ENCODE measurements at regions not wholly inside any gene's neighbourhood (a gene's known extent, or its start where the extent isn't known, plus 50 kb on each side); places are given as distances from the start of the nearest gene placed in this dataset.

GRCh38 chrX:113370006-113370405, 529.4 kb upstream of the AMOT start:
- H3K4me3 ChIP-seq (ENCODE audit: low read length) = no peak overlapping the region
- H3K9me3 ChIP-seq (ENCODE audit: low read length) = no peaks in the 10 kb centered on the region
- H3K27me3 ChIP-seq (ENCODE audit: insufficient read depth, low read depth, low read length) = no peaks in the 10 kb centered on the region
- H3K36me3 ChIP-seq (ENCODE audit: insufficient read depth, low read length) = no peaks in the 10 kb centered on the region
- H2AFZ ChIP-seq (ENCODE audit: low read depth, low read length) = no peak overlapping the region
- no peaks in the 10 kb centered on the region for H4K20me1 ChIP-seq (ENCODE audit: insufficient read depth)
- H3K4me2 ChIP-seq (ENCODE audit: low read length) = no peak overlapping the region
- TF ChIP-seq EZH2 (IDR thresholded peaks at IDR 0.05; ENCODE audit: borderline replicate concordance, insufficient read depth, low read length, poor library complexity, severe bottlenecking) (no peak), EP300 (conservative IDR thresholded peaks at IDR 0.05; ENCODE audit: poor library complexity, severe bottlenecking) (no peak), POLR2AphosphoS5 (IDR thresholded peaks at IDR 0.05) (no peak), MXI1 (conservative IDR thresholded peaks at IDR 0.05; ENCODE audit: poor library complexity, severe bottlenecking) (no peak), SMC3 (conservative IDR thresholded peaks at IDR 0.05; ENCODE audit: poor library complexity) (no peak), REST (IDR thresholded peaks at IDR 0.05; ENCODE audit: borderline replicate concordance) (no peak), RAD21 (conservative IDR thresholded peaks at IDR 0.05) (no peak), TAF1 (IDR thresholded peaks at IDR 0.05; ENCODE audit: low read depth) (no peak)
- TF ChIP-seq, protein P1, sequence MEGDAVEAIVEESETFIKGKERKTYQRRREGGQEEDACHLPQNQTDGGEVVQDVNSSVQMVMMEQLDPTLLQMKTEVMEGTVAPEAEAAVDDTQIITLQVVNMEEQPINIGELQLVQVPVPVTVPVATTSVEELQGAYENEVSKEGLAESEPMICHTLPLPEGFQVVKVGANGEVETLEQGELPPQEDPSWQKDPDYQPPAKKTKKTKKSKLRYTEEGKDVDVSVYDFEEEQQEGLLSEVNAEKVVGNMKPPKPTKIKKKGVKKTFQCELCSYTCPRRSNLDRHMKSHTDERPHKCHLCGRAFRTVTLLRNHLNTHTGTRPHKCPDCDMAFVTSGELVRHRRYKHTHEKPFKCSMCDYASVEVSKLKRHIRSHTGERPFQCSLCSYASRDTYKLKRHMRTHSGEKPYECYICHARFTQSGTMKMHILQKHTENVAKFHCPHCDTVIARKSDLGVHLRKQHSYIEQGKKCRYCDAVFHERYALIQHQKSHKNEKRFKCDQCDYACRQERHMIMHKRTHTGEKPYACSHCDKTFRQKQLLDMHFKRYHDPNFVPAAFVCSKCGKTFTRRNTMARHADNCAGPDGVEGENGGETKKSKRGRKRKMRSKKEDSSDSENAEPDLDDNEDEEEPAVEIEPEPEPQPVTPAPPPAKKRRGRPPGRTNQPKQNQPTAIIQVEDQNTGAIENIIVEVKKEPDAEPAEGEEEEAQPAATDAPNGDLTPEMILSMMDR (IDR thresholded peaks at IDR 0.05; ENCODE audit: poor library complexity, severe bottlenecking) = no peak
- no peaks in the 10 kb centered on the region for H3K9me2 ChIP-seq (ENCODE audit: insufficient read depth, low read length)
- no peaks in the 10 kb centered on the region for H3K79me2 ChIP-seq (replicated peaks; ENCODE audit: insufficient read depth, low read length)
- no peak overlapping the region for H3K27ac ChIP-seq (ENCODE audit: low read length)
- no peaks in the 10 kb centered on the region for H3F3A ChIP-seq (ENCODE audit: insufficient read depth, low read length, poor library complexity, severe bottlenecking)
- H3K9ac ChIP-seq (ENCODE audit: low read length) = no peak overlapping the region

DNA sequence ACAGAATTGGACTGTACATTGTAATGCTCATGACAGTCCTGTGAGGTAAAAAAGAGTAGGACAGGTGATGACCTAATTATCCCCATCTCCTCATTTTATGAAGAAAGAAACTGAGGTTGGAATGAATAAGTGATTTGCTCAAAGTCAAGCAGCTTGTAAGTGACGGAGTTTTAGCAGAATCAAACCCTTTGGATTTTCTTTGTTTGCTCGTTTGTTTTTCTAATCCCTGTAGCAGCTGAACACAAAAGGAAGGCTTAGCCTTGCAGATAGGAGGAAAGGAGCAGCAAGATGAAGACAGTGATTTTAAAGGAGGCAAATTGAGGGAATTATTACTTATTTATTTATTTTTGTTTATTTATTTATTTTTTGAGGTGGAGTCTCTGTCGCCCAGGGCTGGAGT, 528.4 kb upstream of the AMOT start:
- Histone ChIP-seq H2AFZ (ENCODE audit: low read depth, low read length) (no peak overlapping the region), H3K27ac (ENCODE audit: low read length) (no peak overlapping the region), H3F3A (ENCODE audit: insufficient read depth, low read length, poor library complexity, severe bottlenecking) (no peaks in the 10 kb centered on the region), H3K9me2 (ENCODE audit: insufficient read depth, low read length) (no peaks in the 10 kb centered on the region), H3K9ac (ENCODE audit: low read length) (no peak overlapping the region), H3K27me3 (ENCODE audit: insufficient read depth, low read depth, low read length) (no peaks in the 10 kb centered on the region), H3K79me2 (replicated peaks; ENCODE audit: insufficient read depth, low read length) (no peaks in the 10 kb centered on the region), H3K4me3 (ENCODE audit: low read length) (no peak overlapping the region), H3K4me2 (ENCODE audit: low read length) (no peak overlapping the region), H3K36me3 (ENCODE audit: insufficient read depth, low read length) (no peaks in the 10 kb centered on the region), H4K20me1 (ENCODE audit: insufficient read depth) (no peaks in the 10 kb centered on the region), H3K9me3 (ENCODE audit: low read length) (no peaks in the 10 kb centered on the region)
- TF ChIP-seq REST (IDR thresholded peaks at IDR 0.05; ENCODE audit: borderline replicate concordance) (no peak), TAF1 (IDR thresholded peaks at IDR 0.05; ENCODE audit: low read depth) (no peak), EZH2 (IDR thresholded peaks at IDR 0.05; ENCODE audit: borderline replicate concordance, insufficient read depth, low read length, poor library complexity, severe bottlenecking) (no peak), SMC3 (conservative IDR thresholded peaks at IDR 0.05; ENCODE audit: poor library complexity) (no peak), MXI1 (conservative IDR thresholded peaks at IDR 0.05; ENCODE audit: poor library complexity, severe bottlenecking) (no peak)
